SU-DHL-6 (cell line): ENCODE measurements at regions not wholly inside any gene's neighbourhood (a gene's known extent, or its start where the extent isn't known, plus 50 kb on each side); places are given as distances from the start of the nearest gene placed in this dataset.

ENCODE experiments used
- H2AFZ ChIP-seq: fragments of 200-600 bp; sonication (generic); 2 replicates; pipeline ENCODE4 v1.6.1; 2014; ENCODE audit warnings: low read depth, mild to moderate bottlenecking, moderate library complexity, mixed read lengths, antibody characterized with exemption, low read length; ENCODE audit not compliant: severe bottlenecking
- H3F3A ChIP-seq: fragments of 200-600 bp; shearing (Covaris generic); 2 replicates; pipeline ENCODE4 v1.6.0; 2016; ENCODE audit warnings: antibody characterized with exemption, mild to moderate bottlenecking; ENCODE audit not compliant: insufficient read depth
- H3K27ac ChIP-seq: fragments of 200-600 bp; sonication (generic); 2 replicates; pipeline ENCODE4 v1.5.1; 2016; ENCODE audit warnings: low read depth, mild to moderate bottlenecking, low read length, moderate library complexity, mixed read lengths
- H3K27me3 ChIP-seq: fragments of 200-600 bp; sonication (generic), shearing (Covaris generic); 2 replicates; pipeline ENCODE4 v1.6.0; 2014; ENCODE audit warnings: mild to moderate bottlenecking, low read length
- H3K36me3 ChIP-seq: fragments of 200-600 bp; sonication (generic); 2 replicates; pipeline ENCODE4 v1.6.1; 2014; ENCODE audit warnings: mild to moderate bottlenecking, low read length, mixed read lengths
- H3K4me2 ChIP-seq: fragments of 300-600, 200-600 bp; shearing (Covaris generic), sonication (generic); 2 replicates; pipeline ENCODE4 v1.6.0; 2014; ENCODE audit warnings: low read length, low read depth, mild to moderate bottlenecking; ENCODE audit not compliant: poor library complexity, severe bottlenecking
- H3K4me3 ChIP-seq: fragments of 200-600 bp; sonication (generic); 2 replicates; pipeline ENCODE4 v1.5.1; 2014; ENCODE audit warnings: antibody characterized with exemption, low read length, mild to moderate bottlenecking, mixed read lengths; ENCODE audit not compliant: insufficient read depth, poor library complexity, severe bottlenecking
- H3K79me2 ChIP-seq: fragments of 200-600 bp; sonication (generic); 2 replicates; pipeline ENCODE4 v1.6.1; 2014; ENCODE audit warnings: mild to moderate bottlenecking, low read length, moderate library complexity; ENCODE audit not compliant: insufficient read depth
- H3K9ac ChIP-seq: fragments of 200-600 bp; sonication (generic); 2 replicates; pipeline ENCODE4 v1.7.0; 2014; ENCODE audit warnings: mild to moderate bottlenecking, low read length
- H3K9me2 ChIP-seq: fragments of 200-600 bp; sonication (generic); replicated peaks from 2 replicates; pipeline ENCODE4 v1.6.1; 2014; ENCODE audit warnings: low read length; ENCODE audit not compliant: insufficient read depth
- H3K9me3 ChIP-seq: fragments of 200-600 bp; sonication (generic); 2 replicates; pipeline ENCODE4 v1.6.1; 2014; ENCODE audit warnings: low read length, mixed read lengths; ENCODE audit not compliant: insufficient read depth
- H4K20me1 ChIP-seq: fragments of 200-600 bp; sonication (generic); 2 replicates; pipeline ENCODE4 v1.6.1; 2014; ENCODE audit warnings: low read depth, mild to moderate bottlenecking, antibody characterized with exemption, low read length, moderate library complexity, mixed read lengths
- EZH2phosphoT487 ChIP-seq: fragments of 200-600 bp; sonication (generic), shearing (Covaris generic); conservative IDR thresholded peaks from 2 replicates; pipeline ENCODE4 v1.6.1; 2018; ENCODE audit warnings: mild to moderate bottlenecking, antibody characterized with exemption, low read length, moderate library complexity, mixed read lengths
- TF ChIP-seq, protein P1 (sequence below): fragments of 200-600 bp; sonication (generic); IDR thresholded peaks from one replicate; pipeline ENCODE4 v1.5.1; 2017; ENCODE audit warnings: antibody characterized with exemption, mild to moderate bottlenecking, low read length, moderate library complexity; ENCODE audit not compliant: insufficient read depth, poor library complexity, severe bottlenecking

DNA sequence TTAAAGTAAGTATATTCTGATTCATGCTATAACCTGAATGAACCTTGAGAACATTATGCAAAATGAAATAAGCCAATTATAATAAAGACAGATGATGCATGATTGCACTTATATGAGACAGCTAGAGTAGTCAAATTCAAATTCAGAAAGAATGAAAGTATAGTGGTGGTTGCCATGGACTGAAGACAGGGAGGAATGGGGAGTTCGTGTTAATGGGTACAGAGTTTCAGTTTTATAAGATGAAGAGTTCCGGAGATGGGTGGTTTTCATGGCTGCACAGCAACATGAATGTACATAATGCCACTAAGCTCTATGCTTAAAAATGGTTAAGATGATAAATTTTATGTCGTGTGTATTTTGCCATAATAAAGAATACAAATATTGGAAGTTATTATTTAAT, 751.2 kb downstream of the TSN start:
- H4K20me1 ChIP-seq: no peaks in the 10 kb centered on the region
- TF ChIP-seq EZH2phosphoT487: no peak
- TF ChIP-seq, protein P1, sequence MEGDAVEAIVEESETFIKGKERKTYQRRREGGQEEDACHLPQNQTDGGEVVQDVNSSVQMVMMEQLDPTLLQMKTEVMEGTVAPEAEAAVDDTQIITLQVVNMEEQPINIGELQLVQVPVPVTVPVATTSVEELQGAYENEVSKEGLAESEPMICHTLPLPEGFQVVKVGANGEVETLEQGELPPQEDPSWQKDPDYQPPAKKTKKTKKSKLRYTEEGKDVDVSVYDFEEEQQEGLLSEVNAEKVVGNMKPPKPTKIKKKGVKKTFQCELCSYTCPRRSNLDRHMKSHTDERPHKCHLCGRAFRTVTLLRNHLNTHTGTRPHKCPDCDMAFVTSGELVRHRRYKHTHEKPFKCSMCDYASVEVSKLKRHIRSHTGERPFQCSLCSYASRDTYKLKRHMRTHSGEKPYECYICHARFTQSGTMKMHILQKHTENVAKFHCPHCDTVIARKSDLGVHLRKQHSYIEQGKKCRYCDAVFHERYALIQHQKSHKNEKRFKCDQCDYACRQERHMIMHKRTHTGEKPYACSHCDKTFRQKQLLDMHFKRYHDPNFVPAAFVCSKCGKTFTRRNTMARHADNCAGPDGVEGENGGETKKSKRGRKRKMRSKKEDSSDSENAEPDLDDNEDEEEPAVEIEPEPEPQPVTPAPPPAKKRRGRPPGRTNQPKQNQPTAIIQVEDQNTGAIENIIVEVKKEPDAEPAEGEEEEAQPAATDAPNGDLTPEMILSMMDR: no peak
- H3K27ac ChIP-seq: no peak overlapping the region

GRCh38 chr2:122507261-122507660, 751.8 kb downstream of the TSN start:
- Histone ChIP-seq H3K9ac (no peak overlapping the region), H3K27ac (no peak overlapping the region), H3K9me3 (no peaks in the 10 kb centered on the region), H3K79me2 (no peaks in the 10 kb centered on the region), H3K27me3 (no peaks in the 10 kb centered on the region), H3K4me3 (no peak overlapping the region), H3K4me2 (no peak overlapping the region), H4K20me1 (no peaks in the 10 kb centered on the region), H3F3A (no peaks in the 10 kb centered on the region), H3K9me2 (no peaks in the 10 kb centered on the region), H2AFZ (no peak overlapping the region), H3K36me3 (no peaks in the 10 kb centered on the region)
- TF ChIP-seq, protein P1: no peak
- TF ChIP-seq EZH2phosphoT487: no peak

More for the DNA sequence above, 751.2 kb downstream of the TSN start:
- H3F3A ChIP-seq: no peaks in the 10 kb centered on the region
- H3K79me2 ChIP-seq: no peaks in the 10 kb centered on the region
- no peaks in the 10 kb centered on the region for H3K27me3 ChIP-seq
- H3K4me3 ChIP-seq: no peak overlapping the region
- no peak overlapping the region for H3K9ac ChIP-seq
- H2AFZ ChIP-seq: no peak overlapping the region
- H3K4me2 ChIP-seq: no peak overlapping the region
- H3K36me3 ChIP-seq: no peaks in the 10 kb centered on the region
- H3K9me3 ChIP-seq: no peaks in the 10 kb centered on the region
- no peaks in the 10 kb centered on the region for H3K9me2 ChIP-seq

GRCh38 chr2:122512091-122512490, 756.6 kb downstream of the TSN start:
- Histone ChIP-seq H3K9ac (no peak overlapping the region), H3K9me2 (no peaks in the 10 kb centered on the region), H3K4me3 (no peak overlapping the region), H3K79me2 (no peaks in the 10 kb centered on the region), H3K27ac (no peak overlapping the region), H4K20me1 (no peaks in the 10 kb centered on the region), H3F3A (no peaks in the 10 kb centered on the region), H3K36me3 (no peaks in the 10 kb centered on the region), H3K4me2 (no peak overlapping the region), H2AFZ (no peak overlapping the region), H3K27me3 (no peaks in the 10 kb centered on the region), H3K9me3 (no peaks in the 10 kb centered on the region)
- TF ChIP-seq EZH2phosphoT487: no peak
- TF ChIP-seq, protein P1: no peak
